ENCODE measurements at regions not wholly inside any gene's neighbourhood (a gene's known extent, or its start where the extent isn't known, plus 50 kb on each side); places are given as distances from the start of the nearest gene placed in this dataset.

- no peak overlapping the region for H3K27ac ChIP-seq (ENCODE audit: extremely low read depth, low read depth, low read length)
- no peaks in the 10 kb centered on the region for H3K36me3 ChIP-seq (ENCODE audit: control insufficient read depth in 2 of 2, insufficient read depth in 1 of 2, low read length in 2 of 2)
- ChIA-PET CTCF (no interaction called here), POLR2A (no interaction called here)
- H3K4me1 ChIP-seq (ENCODE audit: control insufficient read depth, insufficient read depth, low read length), result no peaks in the 10 kb centered on the region
- no peak overlapping the region for H3K4me3 ChIP-seq (ENCODE audit: low read depth, low read length)
- TF ChIP-seq ZSCAN23 (tag by site-specific recombination; IDR thresholded peaks at IDR 0.05), result no peak
- TF ChIP-seq ZNF157 (tag by site-specific recombination; IDR thresholded peaks at IDR 0.05), result no peak
- TF ChIP-seq MYNN (tag by site-specific recombination; IDR thresholded peaks at IDR 0.05; ENCODE audit: borderline replicate concordance), result no peak
- TF ChIP-seq BCL11B (tag by site-specific recombination; IDR thresholded peaks at IDR 0.05; ENCODE audit: low read depth), result no peak
- TF ChIP-seq SCRT2 (tag by site-specific recombination; IDR thresholded peaks at IDR 0.05), result no peak
- TF ChIP-seq ZNF76 (tag by site-specific recombination; IDR thresholded peaks at IDR 0.05; ENCODE audit: borderline replicate concordance, low read depth), result no peak
- no peak for TF ChIP-seq ZEB2 (tag by site-specific recombination; IDR thresholded peaks at IDR 0.05)
- no peak for TF ChIP-seq ZBTB44 (tag by site-specific recombination; IDR thresholded peaks at IDR 0.05)
- TF ChIP-seq RBAK (tag by site-specific recombination; IDR thresholded peaks at IDR 0.05), result no peak
- TF ChIP-seq ZNF341 (tag by site-specific recombination; IDR thresholded peaks at IDR 0.05; ENCODE audit: low read depth), result no peak
- TF ChIP-seq GLI4 (tag by site-specific recombination; IDR thresholded peaks at IDR 0.05), result no peak
- H3K9me3 ChIP-seq (ENCODE audit: control insufficient read depth, insufficient read depth, low read depth, low read length), result no peaks in the 10 kb centered on the region
These were observed 184.2 kb upstream of the STEAP4 start for GRCh38 chr7:88490874-88491273.

GRCh38 chr7:88490161-88490560 lies 183.5 kb upstream of the STEAP4 start:
- no peak overlapping the region for H3K4me3 ChIP-seq (ENCODE audit: low read depth, low read length)
- POLR2A ChIA-PET, result no interaction called here
- H3K27ac ChIP-seq (ENCODE audit: extremely low read depth, low read depth, low read length), result no peak overlapping the region
- H3K36me3 ChIP-seq (ENCODE audit: control insufficient read depth in 2 of 2, insufficient read depth in 1 of 2, low read length in 2 of 2), result no peaks in the 10 kb centered on the region
- H3K9me3 ChIP-seq (ENCODE audit: control insufficient read depth, insufficient read depth, low read depth, low read length), result no peaks in the 10 kb centered on the region
- CTCF ChIA-PET, result no interaction called here
- H3K4me1 ChIP-seq (ENCODE audit: control insufficient read depth, insufficient read depth, low read length), result no peaks in the 10 kb centered on the region
- TF ChIP-seq KLF17 (tag by site-specific recombination; IDR thresholded peaks at IDR 0.05) (no peak), ZNF433 (tag by site-specific recombination; IDR thresholded peaks at IDR 0.05; ENCODE audit: low read depth) (no peak), ZNF239 (tag by site-specific recombination; IDR thresholded peaks at IDR 0.05) (no peak), ZFHX2 (tag by site-specific recombination; conservative IDR thresholded peaks at IDR 0.05) (no peak), ZNF558 (tag by site-specific recombination; IDR thresholded peaks at IDR 0.05) (no peak), ZNF645 (tag by site-specific recombination; IDR thresholded peaks at IDR 0.05) (no peak), ZBTB10 (tag by site-specific recombination; IDR thresholded peaks at IDR 0.05) (no peak), ZNF600 (tag by site-specific recombination; IDR thresholded peaks at IDR 0.05) (no peak), ZNF280C (tag by site-specific recombination; IDR thresholded peaks at IDR 0.05) (no peak), PRDM2 (tag by site-specific recombination; IDR thresholded peaks at IDR 0.05; ENCODE audit: borderline replicate concordance) (no peak), ZNF19 (tag by site-specific recombination; IDR thresholded peaks at IDR 0.05; ENCODE audit: low read depth) (no peak)
